ENCODE measurements at regions not wholly inside any gene's neighbourhood (a gene's known extent, or its start where the extent isn't known, plus 50 kb on each side); places are given as distances from the start of the nearest gene placed in this dataset.

- no peak for DNase-seq (ENCODE audit: low read depth in 2 of 3, low spot score in 1 of 3)
Measured at GRCh38 chr17:71232801-71233559, 887.8 kb upstream of the SOX9 start.

DNA sequence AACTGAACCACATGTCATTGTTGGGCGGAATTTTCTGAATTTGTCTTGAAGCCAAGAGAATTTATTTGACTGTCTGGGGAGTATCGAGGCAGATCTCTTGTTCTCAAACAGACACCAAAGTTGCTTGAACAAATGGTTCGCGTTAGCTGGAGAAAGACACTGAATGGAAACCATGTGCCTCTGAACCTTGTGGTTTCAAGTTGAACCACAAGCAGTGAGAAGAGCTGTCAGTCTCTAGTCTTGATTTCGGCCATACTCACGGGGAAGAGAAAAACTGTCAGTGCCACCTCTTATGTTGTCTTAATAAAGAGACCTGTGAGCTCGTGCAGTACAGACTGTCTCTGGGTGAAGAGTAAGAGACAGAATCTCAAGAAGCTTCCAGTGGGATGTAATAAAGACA, 886.5 kb upstream of the SOX9 start:
- no peak for DNase-seq (ENCODE audit: low read depth in 2 of 3, low spot score in 1 of 3)

GRCh38 chr17:71237903-71238538, 882.8 kb upstream of the SOX9 start:
- DNase-seq (ENCODE audit: low read depth in 2 of 3, low spot score in 1 of 3) = no peak

DNA sequence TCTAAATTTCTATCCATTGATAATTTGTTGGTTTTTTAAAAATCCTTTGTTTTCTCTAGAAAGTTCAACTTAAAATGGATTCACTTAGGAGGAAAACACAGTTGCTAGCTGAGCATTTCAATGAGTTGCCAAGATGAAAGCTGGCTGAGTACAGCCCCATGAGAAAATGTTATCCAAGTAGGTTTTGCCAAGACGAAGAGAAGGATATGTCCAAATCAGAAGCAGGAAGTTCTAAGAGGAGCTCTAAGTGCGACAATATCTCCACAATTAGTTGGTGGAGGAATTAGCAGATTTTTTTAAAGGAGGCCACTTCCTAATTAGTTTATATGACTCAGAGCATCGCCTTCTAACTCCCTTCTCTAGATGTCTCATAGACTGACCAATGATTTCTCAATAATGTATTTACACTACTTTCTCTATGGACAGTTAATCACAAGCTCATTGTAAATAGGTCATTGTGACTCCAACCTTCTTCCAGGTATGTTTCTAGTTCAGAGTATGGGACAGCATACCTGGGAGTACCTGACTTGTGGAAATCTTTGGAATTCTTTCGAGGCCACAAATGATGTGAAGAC, 873.3 kb upstream of the SOX9 start:
- DNase-seq (ENCODE audit: low read depth in 2 of 3, low spot score in 1 of 3) = no peak

- DNase-seq (ENCODE audit: low read depth in 2 of 3, low spot score in 1 of 3) = no peak
Measured at GRCh38 chr17:71251276-71251675, 869.5 kb upstream of the SOX9 start.

GRCh38 chr17:71251951-71252350, 868.9 kb upstream of the SOX9 start:
- no peak for DNase-seq (ENCODE audit: low read depth in 2 of 3, low spot score in 1 of 3)

- no peak for DNase-seq (ENCODE audit: low read depth in 2 of 3, low spot score in 1 of 3)
Measured at GRCh38 chr17:71252436-71252835, 868.4 kb upstream of the SOX9 start.

DNA sequence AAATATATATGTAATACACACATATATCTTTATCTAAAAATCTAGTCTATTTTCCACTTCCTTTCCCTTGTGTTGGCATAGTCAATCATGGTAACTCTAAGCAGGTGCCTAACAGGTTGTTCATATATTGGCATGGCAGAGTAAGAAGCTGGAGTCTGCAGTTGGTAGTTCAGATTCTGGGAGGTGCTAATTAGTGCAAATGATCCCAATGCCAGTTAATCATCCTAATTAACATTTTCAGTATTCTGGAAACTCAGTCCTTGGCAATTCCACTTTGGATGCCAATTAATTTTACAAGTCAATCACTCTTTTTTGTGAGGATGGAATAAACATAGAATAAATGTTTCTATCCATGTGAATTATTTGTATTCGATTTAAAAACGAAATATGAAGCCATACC, 863.7 kb upstream of the SOX9 start:
- no peak for DNase-seq (ENCODE audit: low read depth in 2 of 3, low spot score in 1 of 3)

DNA sequence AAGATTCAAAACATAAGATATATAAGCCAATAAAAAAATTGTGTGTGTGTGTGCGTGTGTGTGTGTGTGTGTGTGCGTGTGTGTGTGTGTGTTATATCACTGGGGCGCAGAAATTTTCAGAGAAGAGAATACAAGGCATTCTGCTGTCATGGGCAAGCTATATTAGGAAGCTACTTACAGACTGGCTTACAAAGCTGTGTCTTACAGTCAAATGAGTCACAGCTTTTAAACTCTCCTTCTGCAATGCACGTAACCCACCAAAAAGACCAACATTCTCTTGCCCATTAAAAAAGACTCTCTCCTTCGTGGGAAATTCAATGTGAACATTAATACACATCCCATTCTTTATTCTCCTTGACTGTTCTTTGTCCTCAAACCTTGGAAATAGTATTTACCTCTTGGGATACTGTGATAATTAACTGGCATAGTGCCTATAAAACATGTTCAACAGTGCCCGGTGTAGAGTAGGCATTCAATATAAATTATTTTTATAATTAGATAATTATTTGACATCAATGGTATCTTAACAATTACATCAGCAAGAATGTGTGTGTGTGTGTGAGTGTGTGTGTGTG, 860.4 kb upstream of the SOX9 start:
- DNase-seq (ENCODE audit: low read depth in 2 of 3, low spot score in 1 of 3) = no peak

GRCh38 chr17:71262586-71262985, 858.2 kb upstream of the SOX9 start:
- DNase-seq (ENCODE audit: low read depth in 2 of 3, low spot score in 1 of 3) = no peak

DNA sequence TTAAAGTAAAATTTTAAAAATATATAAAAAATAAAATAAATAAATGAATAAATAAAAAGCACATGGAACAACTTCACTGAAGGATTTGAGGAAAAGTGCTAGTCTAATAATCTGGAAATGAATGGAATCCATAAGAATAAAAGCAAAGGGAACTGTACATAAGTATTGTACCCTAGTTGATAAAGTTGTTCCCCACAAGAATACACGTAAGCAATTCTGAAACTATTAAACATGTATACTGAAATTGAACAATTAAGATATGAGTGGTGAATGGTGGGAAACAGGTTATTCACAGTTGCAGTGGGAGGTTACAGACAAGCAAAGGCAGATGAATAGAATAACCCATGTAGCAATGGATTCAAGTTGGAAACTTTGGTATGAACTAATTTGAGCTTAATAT, 853.2 kb upstream of the SOX9 start:
- DNase-seq (ENCODE audit: low read depth in 2 of 3, low spot score in 1 of 3) = no peak

DNA sequence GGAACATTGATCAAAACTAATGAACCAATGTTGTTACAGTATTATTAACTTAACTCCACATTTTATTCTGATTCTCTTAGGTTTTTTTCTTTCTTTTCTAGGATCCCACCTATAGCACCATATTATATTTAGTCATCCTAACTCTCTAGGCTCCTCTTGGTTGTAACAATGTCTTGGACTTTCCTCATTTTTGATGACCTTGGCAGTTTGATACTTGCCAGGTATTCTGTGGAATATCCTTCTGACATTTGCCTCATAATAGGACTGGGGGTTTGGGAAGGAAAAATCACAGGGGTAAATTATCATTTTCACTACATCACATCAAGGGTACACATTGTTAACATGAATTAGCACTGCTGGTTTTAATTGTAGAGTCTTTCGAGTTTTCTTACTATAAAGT, 851.6 kb upstream of the SOX9 start:
- no peak for DNase-seq (ENCODE audit: low read depth in 2 of 3, low spot score in 1 of 3)

DNA sequence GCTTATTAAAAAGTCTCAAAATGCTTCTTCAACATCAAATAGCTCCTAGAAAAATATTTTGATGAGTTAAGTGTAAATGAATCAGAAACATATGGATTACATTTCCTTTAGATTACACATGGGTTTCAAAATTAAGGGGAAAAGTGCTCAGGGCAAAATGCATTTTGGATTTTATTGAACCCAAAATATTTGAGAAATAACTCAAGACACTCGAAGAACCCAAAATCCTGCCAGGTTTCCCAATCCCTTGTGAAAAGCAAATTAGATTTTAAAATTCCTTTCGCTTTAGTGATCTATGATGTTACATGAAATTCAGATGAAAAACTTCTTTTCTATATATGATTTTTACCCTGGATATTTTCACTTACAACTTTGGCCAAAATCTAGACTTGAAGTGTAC, 847.4 kb upstream of the SOX9 start:
- no peak for DNase-seq (ENCODE audit: low read depth in 2 of 3, low spot score in 1 of 3)

DNA sequence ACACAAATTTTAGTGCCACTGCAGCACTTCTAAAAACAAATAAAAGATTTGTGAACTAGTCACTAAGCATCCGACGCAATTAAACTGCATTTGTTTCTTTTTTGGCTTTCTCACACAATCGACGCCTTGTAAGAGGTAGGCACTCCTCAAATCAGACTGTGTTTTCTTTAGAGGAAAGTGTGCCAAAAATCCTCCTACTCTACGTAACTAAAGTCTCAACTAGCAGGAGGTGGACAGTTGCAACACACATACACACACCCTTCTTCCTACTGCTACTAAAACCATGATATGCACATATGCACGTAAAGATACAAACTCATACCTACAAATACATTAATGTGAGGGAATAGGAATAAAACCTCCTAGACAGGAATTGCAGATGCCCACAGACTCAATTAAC, 844.7 kb upstream of the SOX9 start:
- no peak for DNase-seq (ENCODE audit: low read depth in 2 of 3, low spot score in 1 of 3)

GRCh38 chr17:71283486-71283885, 837.3 kb upstream of the SOX9 start:
- DNase-seq (ENCODE audit: low read depth in 2 of 3, low spot score in 1 of 3) = no peak

DNA sequence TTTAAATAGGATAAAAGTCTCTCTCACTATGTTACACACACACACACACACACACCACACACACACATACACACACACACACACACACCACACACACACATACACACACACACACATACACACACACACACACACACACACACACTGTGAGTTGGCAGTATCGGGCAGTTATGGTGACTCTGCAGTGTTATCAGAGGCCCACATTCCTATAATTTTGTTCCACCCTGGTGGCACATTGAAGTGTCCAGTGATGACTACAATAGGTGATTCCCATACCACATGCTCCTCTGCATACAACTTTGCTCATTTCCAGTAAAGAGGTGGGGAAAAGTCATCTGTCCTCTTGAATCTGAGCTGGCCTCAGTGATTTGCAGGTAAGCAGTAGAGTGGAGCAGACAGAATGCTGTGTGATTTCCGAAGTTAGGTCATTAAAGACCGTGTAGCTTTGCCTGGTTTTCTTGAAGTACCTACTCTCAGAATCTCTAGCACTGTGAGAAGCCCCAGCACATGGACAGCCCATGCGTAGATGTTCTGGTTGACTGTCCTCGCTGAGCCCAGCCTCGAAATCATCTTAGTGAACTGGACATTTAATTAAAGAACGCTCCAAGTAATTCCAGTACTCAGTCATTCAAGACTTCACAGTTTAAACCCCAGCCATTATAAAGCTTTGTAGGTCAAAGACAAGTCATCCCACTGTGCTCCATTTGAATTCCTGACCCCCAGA, 836.6 kb upstream of the SOX9 start:
- DNase-seq (ENCODE audit: low read depth in 2 of 3, low spot score in 1 of 3) = no peak

GRCh38 chr17:71286625-71287024, 834.2 kb upstream of the SOX9 start:
- no peak for DNase-seq (ENCODE audit: low read depth in 2 of 3, low spot score in 1 of 3)

DNA sequence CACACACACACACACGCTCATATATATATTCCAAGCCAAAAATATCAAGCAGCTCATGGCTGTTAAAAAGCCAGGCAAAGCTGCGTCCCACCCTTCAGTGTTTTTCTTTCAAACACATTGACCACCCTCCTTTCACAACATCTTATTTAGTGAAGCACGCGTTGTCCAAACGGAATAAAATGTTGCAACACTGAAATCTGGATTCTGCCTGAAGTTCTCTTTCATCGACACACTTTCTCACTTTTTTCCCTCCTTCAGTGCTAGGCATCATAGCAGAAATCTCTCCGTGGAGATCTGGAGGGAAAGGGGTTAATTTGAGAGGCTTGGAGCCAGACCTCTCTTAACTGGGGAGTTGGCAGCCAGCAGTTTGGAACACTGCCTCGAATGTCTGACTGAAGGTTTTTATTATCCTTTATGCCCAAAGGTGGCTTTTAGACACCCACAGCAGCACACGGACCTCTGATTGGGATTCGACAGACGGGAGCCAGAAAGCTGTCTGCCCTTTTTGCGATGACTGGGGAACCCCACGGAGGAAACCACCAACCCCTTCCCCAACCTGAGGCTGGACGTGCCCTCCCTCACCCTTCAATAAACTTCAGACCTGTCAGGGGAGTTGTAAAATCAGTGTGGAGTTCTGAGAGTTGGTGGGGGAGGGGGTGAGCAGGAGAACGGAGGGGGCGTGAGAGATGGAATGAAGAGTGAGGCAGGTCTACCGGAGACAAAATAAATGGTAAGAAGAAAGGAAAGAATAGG, 833.6 kb upstream of the SOX9 start:
- no peak for DNase-seq (ENCODE audit: low read depth in 2 of 3, low spot score in 1 of 3)

DNA sequence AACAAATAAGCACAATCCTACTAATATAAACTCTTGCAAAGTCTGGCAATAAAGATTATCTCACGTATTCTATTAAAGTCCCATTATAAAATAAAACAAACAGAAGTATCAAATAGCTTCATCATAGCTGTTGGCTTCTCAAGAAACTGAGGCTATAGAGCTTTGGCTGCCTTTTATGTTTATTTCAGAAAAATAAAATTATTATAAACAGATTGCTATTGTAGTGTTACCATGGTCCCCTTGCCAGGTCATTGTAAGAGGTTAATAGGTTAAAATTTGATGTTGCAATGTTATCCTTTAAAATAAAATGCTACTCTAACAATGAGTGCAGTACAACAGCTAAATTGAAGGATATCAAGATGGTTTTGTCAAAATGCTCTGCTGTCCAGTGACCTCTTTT, 828.8 kb upstream of the SOX9 start:
- no peak for DNase-seq (ENCODE audit: low read depth in 2 of 3, low spot score in 1 of 3)

DNA sequence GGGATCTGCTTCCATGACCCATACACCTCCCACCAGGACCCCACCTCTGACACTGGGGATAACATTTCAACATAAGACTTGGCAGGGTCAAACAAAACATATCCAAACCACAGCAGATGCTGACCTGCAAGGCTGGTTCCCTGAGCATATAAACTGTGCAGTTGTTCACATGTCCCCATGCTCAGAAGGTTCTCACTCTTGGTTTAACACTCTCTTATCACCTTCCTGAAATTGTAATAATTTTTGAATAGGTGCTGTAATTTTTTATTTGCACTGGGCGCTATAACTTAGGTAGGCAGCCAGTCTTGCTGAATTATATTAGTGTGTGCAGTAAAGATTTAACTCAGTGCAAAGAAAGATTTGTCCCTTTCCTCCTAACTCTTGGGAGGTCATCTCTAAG, 824.8 kb upstream of the SOX9 start:
- DNase-seq (ENCODE audit: low read depth in 2 of 3, low spot score in 1 of 3) = no peak

DNA sequence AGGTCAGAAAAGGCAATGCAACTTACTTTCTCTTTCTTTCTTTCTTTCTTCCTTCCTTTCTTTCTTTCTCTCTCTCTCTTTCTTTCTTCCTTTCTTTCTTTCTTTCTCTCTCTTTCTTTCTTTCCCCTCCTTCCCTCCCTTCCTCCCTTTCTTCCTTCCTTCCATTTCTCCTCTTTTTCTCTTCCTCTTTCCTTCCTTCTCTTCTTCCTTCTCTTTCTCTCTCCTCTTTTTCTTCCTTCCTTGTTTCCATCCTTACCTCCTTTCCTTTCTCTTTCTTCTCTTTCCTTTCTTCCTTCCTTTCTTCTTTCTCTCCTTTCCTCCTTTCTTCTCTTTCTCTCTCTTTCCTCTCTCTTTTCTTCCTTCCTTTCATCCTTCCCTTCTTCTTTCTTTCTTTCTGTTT, 819.8 kb upstream of the SOX9 start:
- DNase-seq (ENCODE audit: low read depth in 2 of 3, low spot score in 1 of 3) = no peak
